ENCODE measurements at regions not wholly inside any gene's neighbourhood (a gene's known extent, or its start where the extent isn't known, plus 50 kb on each side); places are given as distances from the start of the nearest gene placed in this dataset.
A peak's percentile ranks its signal among the peaks of the same experiment; 100 is the strongest.

GRCh38 chr19:34841780-34842179 lies 68.8 kb upstream of the ZNF599 start:
- BruUV-seq (replicated peaks) = no TSS peak
- intact Hi-C loops (cut with micrococcal nuclease; ENCODE audit: unreplicated experiment) = loop anchor here (10.0 kb wide), 1 partner anchor 203 kb away; the partner anchor contains the start of gene HPN
- Histone ChIP-seq H3K27me3 (replicated peaks; ENCODE audit: control insufficient read depth, insufficient read depth, low read length) (no peaks in the 10 kb centered on the region), H3K4me3 (ENCODE audit: low read depth, low read length) (no peak overlapping the region), H3K9me3 (0 out of 2 replicates have a peak, but pooled peaks cover 2% of the 10 kb centered on the region), H3K4me1 (peaks cover 11% of the 10 kb centered on the region), H3K36me3 (ENCODE audit: control insufficient read depth, insufficient read depth, low read length) (no peaks in the 10 kb centered on the region)
- Mint-ChIP-seq H3K27ac (ENCODE audit: unreplicated experiment) (no peak overlapping the region), H3K4me1 (ENCODE audit: low read depth, unreplicated experiment) (peaks cover 11% of the 10 kb centered on the region), H3K36me3 (ENCODE audit: insufficient read depth, unreplicated experiment) (no peaks in the 10 kb centered on the region), H3K27me3 (ENCODE audit: insufficient read depth, unreplicated experiment) (peaks cover 15% of the 10 kb centered on the region), H3K9me3 (ENCODE audit: unreplicated experiment) (peaks cover 3% of the 10 kb centered on the region), H3K4me3 (ENCODE audit: unreplicated experiment) (no peak overlapping the region)
- ChIA-PET CTCF (interaction anchor here (0.7 to 0.9 kb wide), 2 partner anchors 47 to 164 kb away, joined by 3 read pairs; no protein-coding TSS in a partner anchor), POLR2A (no interaction called here)
- peak in 1 of 2 experiments; percentile 18 for TF ChIP-seq CTCF (IDR thresholded peaks at IDR 0.05; ENCODE audit: insufficient read depth in 1 of 2, low read depth in 1 of 2, low read length in 1 of 2, severe bottlenecking in 1 of 2, unreplicated experiment in 1 of 2)
- DNase-seq = no peak

- H3K4me1 Mint-ChIP-seq (ENCODE audit: low read depth, unreplicated experiment) = peaks cover 11% of the 10 kb centered on the region
- peak; percentile 60 to 73 for DNase-seq
- peaks cover 16% of the 10 kb centered on the region for H3K27me3 Mint-ChIP-seq (ENCODE audit: insufficient read depth, unreplicated experiment)
- H3K27ac Mint-ChIP-seq (ENCODE audit: unreplicated experiment) = no peak overlapping the region
- ChIA-PET CTCF (interaction anchor here (0.6 to 1.4 kb wide), 3 partner anchors 217 to 535 kb away, joined by 3 read pairs; no protein-coding TSS in a partner anchor), POLR2A (no interaction called here)
- H3K9me3 Mint-ChIP-seq (ENCODE audit: unreplicated experiment) = no peaks in the 10 kb centered on the region
- Histone ChIP-seq H3K9me3 (no peaks in the 10 kb centered on the region), H3K27me3 (replicated peaks; ENCODE audit: control insufficient read depth, insufficient read depth, low read length) (no peaks in the 10 kb centered on the region), H3K4me1 (peaks cover 11% of the 10 kb centered on the region), H3K36me3 (ENCODE audit: control insufficient read depth, insufficient read depth, low read length) (no peaks in the 10 kb centered on the region), H3K4me3 (ENCODE audit: low read depth, low read length) (peak overlapping the region; percentile 26)
- H3K36me3 Mint-ChIP-seq (ENCODE audit: insufficient read depth, unreplicated experiment) = no peaks in the 10 kb centered on the region
- intact Hi-C loops (cut with micrococcal nuclease; ENCODE audit: unreplicated experiment) = loop anchor here (2.0 kb wide), 1 partner anchor 168 kb away; no protein-coding TSS in a partner anchor
- no TSS peak for BruUV-seq (replicated peaks)
- TF ChIP-seq CTCF (IDR thresholded peaks at IDR 0.05; ENCODE audit: insufficient read depth in 1 of 2, low read depth in 1 of 2, low read length in 1 of 2, severe bottlenecking in 1 of 2, unreplicated experiment in 1 of 2) = peak in 1 of 2 experiments; percentile 13
- peak overlapping the region; percentile 63 for H3K4me3 Mint-ChIP-seq (ENCODE audit: unreplicated experiment)
Measured at GRCh38 chr19:34838753-34839431, 65.9 kb upstream of the ZNF599 start.

GRCh38 chr19:34838248-34838647 lies 65.2 kb upstream of the ZNF599 start:
- ChIA-PET CTCF (interaction anchor here (1.0 to 1.4 kb wide), 2 partner anchors 218 to 228 kb away, joined by 3 read pairs; no protein-coding TSS in a partner anchor), POLR2A (no interaction called here)
- Mint-ChIP-seq H3K36me3 (ENCODE audit: insufficient read depth, unreplicated experiment) (no peaks in the 10 kb centered on the region), H3K27me3 (ENCODE audit: insufficient read depth, unreplicated experiment) (peaks cover 16% of the 10 kb centered on the region), H3K4me3 (ENCODE audit: unreplicated experiment) (peak overlapping the region; percentile 63), H3K9me3 (ENCODE audit: unreplicated experiment) (no peaks in the 10 kb centered on the region), H3K4me1 (ENCODE audit: low read depth, unreplicated experiment) (peaks cover 11% of the 10 kb centered on the region), H3K27ac (ENCODE audit: unreplicated experiment) (no peak overlapping the region)
- no TSS peak for BruUV-seq (replicated peaks)
- H3K36me3 ChIP-seq (ENCODE audit: control insufficient read depth, insufficient read depth, low read length) = no peaks in the 10 kb centered on the region
- H3K4me3 ChIP-seq (ENCODE audit: low read depth, low read length) = no peak overlapping the region
- peaks cover 11% of the 10 kb centered on the region for H3K4me1 ChIP-seq
- DNase-seq = peak in 1 of 2 experiments; percentile 41
- TF ChIP-seq CTCF (IDR thresholded peaks at IDR 0.05; ENCODE audit: insufficient read depth in 1 of 2, low read depth in 1 of 2, low read length in 1 of 2, severe bottlenecking in 1 of 2, unreplicated experiment in 1 of 2) = peak in 1 of 2 experiments; percentile 57
- H3K27me3 ChIP-seq (replicated peaks; ENCODE audit: control insufficient read depth, insufficient read depth, low read length) = no peaks in the 10 kb centered on the region
- H3K9me3 ChIP-seq = no peaks in the 10 kb centered on the region
- intact Hi-C loops (cut with micrococcal nuclease; ENCODE audit: unreplicated experiment) = loop anchor here (2.0 kb wide), 1 partner anchor 169 kb away; no protein-coding TSS in a partner anchor
